GM13977 (cell line): ENCODE measurements at regions not wholly inside any gene's neighbourhood (a gene's known extent, or its start where the extent isn't known, plus 50 kb on each side); places are given as distances from the start of the nearest gene placed in this dataset.

Source experiments
- DNase-seq: peaks from one replicate; pipeline ENCODE4 v3.0.0; 2012; ENCODE audit warnings: low spot score
- CTCF ChIP-seq: IDR thresholded peaks from 2 replicates; pipeline ENCODE4 v1.5.1; 2012; ENCODE audit warnings: mild to moderate bottlenecking, control low read depth; ENCODE audit not compliant: insufficient read depth; ENCODE audit errors: extremely low read depth, missing control alignments
- in situ Hi-C: fragments of 300-500 bp; cut with MboI; formaldehyde crosslinking; loops from one replicate; pipeline ENCODE4 v1.12.0; 2022; ENCODE audit warnings: low sequenced_read_pairs, low pct_unique_long_range_greater_than_20kb, mixed read lengths, inconsistent platforms; ENCODE audit not compliant: unreplicated experiment

DNA sequence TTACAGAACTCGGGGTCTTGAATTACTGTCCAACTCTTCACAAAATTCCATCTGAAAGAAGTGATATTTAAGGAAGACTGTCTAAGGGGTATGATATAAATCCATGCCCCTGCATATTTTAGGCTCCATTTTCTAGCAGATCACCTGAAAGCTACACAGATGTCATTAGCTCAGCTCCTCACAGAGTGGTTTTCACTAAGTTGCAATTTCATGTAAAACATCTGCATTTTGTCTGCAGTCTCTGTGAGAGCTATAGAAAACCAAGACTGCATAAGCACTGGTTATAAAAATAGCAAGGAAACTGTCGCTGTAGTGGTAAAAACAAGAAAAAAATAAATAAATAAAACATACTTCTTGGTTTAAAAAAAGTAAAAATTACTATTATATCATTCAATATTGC lies 103.4 kb downstream of the RPL27A start:
- in situ Hi-C loops: no loop called here
- DNase-seq: no peak
- no peak for TF ChIP-seq CTCF

- in situ Hi-C loops: no loop called here
- DNase-seq: no peak
- no peak for TF ChIP-seq CTCF
These were observed 104.3 kb downstream of the RPL27A start for GRCh38 chr11:8786933-8787332.

DNA sequence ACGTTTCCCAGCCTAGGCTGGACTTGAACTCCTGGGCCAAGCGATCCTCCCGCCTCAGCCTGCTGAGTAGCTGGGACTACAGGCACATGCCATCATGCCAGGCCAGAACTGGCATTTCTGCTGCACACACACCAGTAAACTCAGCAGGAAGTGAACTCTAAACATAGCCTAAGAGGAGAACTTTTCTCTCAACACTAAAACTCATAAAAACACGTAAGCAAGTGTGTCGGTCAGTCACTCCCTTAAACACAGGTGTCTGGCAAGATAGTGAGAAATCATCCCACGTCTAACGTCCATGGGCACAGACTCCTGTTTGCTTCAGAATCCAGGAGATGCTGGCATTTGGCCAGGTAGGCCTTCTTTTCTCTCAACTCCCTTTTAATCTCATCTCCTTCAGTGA lies 104.8 kb downstream of the RPL27A start:
- in situ Hi-C loops: no loop called here
- no peak for TF ChIP-seq CTCF
- no peak for DNase-seq

DNA sequence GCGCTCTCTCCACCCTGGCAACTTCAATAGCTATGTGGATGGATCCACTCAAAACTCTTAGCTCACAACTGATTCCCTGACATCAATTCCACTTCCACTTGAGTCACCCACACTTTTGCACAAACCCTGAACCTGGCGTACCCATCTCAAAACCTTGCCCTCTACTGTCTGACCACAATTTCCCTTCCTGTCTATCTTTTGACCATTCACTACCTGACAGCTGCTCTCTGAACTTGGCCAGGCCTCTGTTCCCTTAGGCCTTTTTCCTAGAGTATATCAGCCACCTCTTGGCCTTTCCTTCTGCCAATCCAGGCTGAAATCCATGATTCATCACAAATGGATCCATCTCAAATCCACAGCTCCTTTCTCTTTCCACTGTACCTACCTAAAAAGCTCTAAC lies 106.0 kb downstream of the RPL27A start:
- in situ Hi-C loops: no loop called here
- no peak for TF ChIP-seq CTCF
- no peak for DNase-seq

DNA sequence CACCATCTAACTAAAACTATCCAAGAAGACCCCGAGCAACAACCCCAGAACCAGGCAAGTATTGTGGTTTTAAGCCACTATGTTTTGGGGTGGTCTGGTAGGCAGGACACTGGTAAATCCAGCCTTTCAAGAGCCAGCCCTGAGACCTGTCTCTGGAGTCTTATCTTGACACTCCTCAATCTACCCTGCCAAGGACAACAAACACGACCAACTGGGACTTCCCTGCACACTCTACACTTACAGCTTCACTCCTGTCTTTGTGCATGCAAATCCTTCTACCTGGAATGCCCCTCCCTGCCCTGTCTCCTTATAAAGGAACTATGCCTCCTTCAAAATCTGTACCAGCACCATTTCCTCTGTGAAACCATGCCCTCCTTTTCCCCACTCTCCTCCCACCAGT lies 107.3 kb downstream of the RPL27A start:
- DNase-seq: no peak
- TF ChIP-seq CTCF: no peak
- in situ Hi-C loops: no loop called here

DNA sequence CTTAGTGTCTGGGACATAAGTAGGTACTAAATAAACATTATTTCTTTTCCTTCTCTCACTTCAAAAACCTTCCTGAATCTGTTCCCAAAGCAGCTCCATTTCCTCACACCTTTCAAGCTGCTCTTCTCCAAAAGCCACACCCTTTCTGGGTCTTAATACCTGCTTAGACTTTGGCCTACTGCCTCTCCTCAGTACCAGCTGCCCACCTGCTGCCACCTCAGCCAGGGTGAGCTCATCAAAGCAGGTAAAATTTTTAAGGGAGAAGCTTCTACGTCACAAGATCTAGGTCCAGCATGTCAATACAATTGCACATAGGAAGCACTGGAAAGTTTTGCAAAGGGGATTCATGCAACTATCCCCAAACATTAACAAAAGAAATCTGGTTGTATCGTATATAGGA lies 108.4 kb downstream of the RPL27A start:
- no peak for TF ChIP-seq CTCF
- DNase-seq: no peak
- in situ Hi-C loops: no loop called here

DNA sequence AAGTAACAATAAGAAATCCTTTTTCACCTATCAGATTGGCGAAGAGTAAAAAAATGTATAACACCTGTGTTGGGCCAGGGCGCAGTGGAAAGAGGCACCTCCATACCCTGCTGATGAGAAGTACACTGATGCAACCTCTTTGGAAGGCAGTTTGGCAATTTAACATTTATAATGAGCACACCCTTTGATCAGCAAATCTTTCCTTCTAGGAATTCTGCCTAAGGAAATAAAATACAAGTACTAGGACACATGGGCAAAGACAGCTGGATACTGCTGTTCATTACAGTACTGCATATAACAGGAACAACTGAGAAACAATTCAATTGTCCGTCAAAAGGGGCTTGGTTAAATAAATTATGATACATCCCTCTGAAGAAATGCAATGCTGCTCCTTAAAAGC lies 110.1 kb downstream of the RPL27A start:
- TF ChIP-seq CTCF: no peak
- DNase-seq: no peak
- in situ Hi-C loops: no loop called here
